HG02973 (cell line): ENCODE measurements at regions not wholly inside any gene's neighbourhood (a gene's known extent, or its start where the extent isn't known, plus 50 kb on each side); places are given as distances from the start of the nearest gene placed in this dataset.

Experiments
- ATAC-seq: cut with Tn5 transposase; IDR thresholded peaks from one replicate; pipeline ENCODE4 v1.9.1; 2021; ENCODE audit warnings: moderate library complexity; ENCODE audit not compliant: unreplicated experiment

GRCh38 chr10:44301781-44302355 lies 83.0 kb downstream of the CXCL12 start:
- ATAC-seq = no peak

GRCh38 chr10:44300666-44301649 lies 83.9 kb downstream of the CXCL12 start:
- peak; percentile 90 for ATAC-seq

GRCh38 chr10:44298713-44299112 lies 86.2 kb downstream of the CXCL12 start:
- ATAC-seq = no peak

GRCh38 chr10:44297963-44298362 lies 86.9 kb downstream of the CXCL12 start:
- ATAC-seq = no peak

GRCh38 chr10:44295644-44296241 lies 89.2 kb downstream of the CXCL12 start:
- no peak for ATAC-seq

GRCh38 chr10:44294726-44295412 lies 90.0 kb downstream of the CXCL12 start:
- no peak for ATAC-seq

- ATAC-seq = no peak
Measured at GRCh38 chr10:44293842-44294241, 91.1 kb downstream of the CXCL12 start.

GRCh38 chr10:44293306-44293778 lies 91.6 kb downstream of the CXCL12 start:
- no peak for ATAC-seq

GRCh38 chr10:44292390-44293002 lies 92.4 kb downstream of the CXCL12 start:
- no peak for ATAC-seq

GRCh38 chr10:44291091-44291490 lies 93.8 kb downstream of the CXCL12 start:
- ATAC-seq = no peak

- ATAC-seq = no peak
Measured at GRCh38 chr10:44289125-44289524, 95.8 kb downstream of the CXCL12 start.

GRCh38 chr10:44287408-44287807 lies 97.5 kb downstream of the CXCL12 start:
- ATAC-seq = no peak

GRCh38 chr10:44284198-44285084 lies 100.5 kb downstream of the CXCL12 start:
- ATAC-seq = no peak

GRCh38 chr10:44282626-44283300 lies 102.1 kb downstream of the CXCL12 start:
- ATAC-seq = no peak

GRCh38 chr10:44281662-44282061 lies 103.2 kb downstream of the CXCL12 start:
- no peak for ATAC-seq

- ATAC-seq = no peak
Measured at GRCh38 chr10:44281089-44281613, 103.7 kb downstream of the CXCL12 start.

GRCh38 chr10:44280226-44281014 lies 104.5 kb downstream of the CXCL12 start:
- no peak for ATAC-seq
